Activated CD4-positive, alpha-beta T cell treated with anti-CD3 and anti-CD28 coated beads for 36 hours (primary cell): ENCODE measurements at regions not wholly inside any gene's neighbourhood (a gene's known extent, or its start where the extent isn't known, plus 50 kb on each side); places are given as distances from the start of the nearest gene placed in this dataset.

Source experiments
- ATAC-seq: fragments of 200-7000 bp; cut with Tn5 transposase; one replicate; pipeline ENCODE4 v1.10.0; 2021; ENCODE audit warnings: mild to moderate bottlenecking, moderate library complexity
- CTCF ChIA-PET: fragments of 350-600 bp; sonication (Branson Sonifier 250); formaldehyde crosslinking; loops from one replicate; lab custom pipeline; 2021; ENCODE audit warnings: antibody characterized with exemption; lab: Charles Lee
- POLR2A ChIA-PET: fragments of 350-600 bp; sonication (Branson Sonifier 250); formaldehyde crosslinking; loops from one replicate; lab custom pipeline; 2021; ENCODE audit warnings: antibody characterized with exemption, inconsistent platforms; lab: Charles Lee
- DNase-seq: peaks from one replicate; pipeline ENCODE4 v3.0.0-alpha.2; 2020
- H3K27ac Mint-ChIP-seq: one replicate; pipeline ENCODE4 v1.8.0; 2021; ENCODE audit warnings: mixed read lengths
- H3K27me3 Mint-ChIP-seq: one replicate; pipeline ENCODE4 v1.8.0; 2021; ENCODE audit warnings: mixed read lengths
- H3K36me3 Mint-ChIP-seq: one replicate; pipeline ENCODE4 v1.8.0; 2021; ENCODE audit warnings: low read depth, mixed read lengths
- H3K4me1 Mint-ChIP-seq: one replicate; pipeline ENCODE4 v1.8.0; 2021; ENCODE audit warnings: mixed read lengths
- H3K4me3 Mint-ChIP-seq: one replicate; pipeline ENCODE4 v1.8.0; 2021; ENCODE audit warnings: mild to moderate bottlenecking, moderate library complexity, mixed read lengths
- H3K9me3 Mint-ChIP-seq: one replicate; pipeline ENCODE4 v1.8.0; 2021; ENCODE audit warnings: low read depth, mixed read lengths
- intact Hi-C, 2 experiments: fragments of 100-400 bp; cut with DNase I in 1 of 2; cut with micrococcal nuclease in 1 of 2; formaldehyde crosslinking; loops; one replicate each; pipeline versions ENCODE4 v1.14.2 to v1.15.1; 2022 to 2024; cut with DNase I, micrococcal nuclease

GRCh38 chr9:134553061-134553891 is 88.3 kb upstream of the COL5A1 start:
- Mint-ChIP-seq H3K27me3 (peaks cover 10% of the 10 kb centered on the region), H3K4me1 (no peaks in the 10 kb centered on the region), H3K36me3 (no peaks in the 10 kb centered on the region), H3K9me3 (no peaks in the 10 kb centered on the region), H3K27ac (no peak overlapping the region), H3K4me3 (no peak overlapping the region)
- ChIA-PET POLR2A (no interaction called here), CTCF (interaction anchor here (0.8 kb wide), 1 partner anchor 1178 kb away, joined by 3 read pairs; no protein-coding TSS in a partner anchor)
- no peak for DNase-seq
- intact Hi-C loops: loop anchor here in 1 of 2 experiments (5.0 kb wide), 1 partner anchor 106 kb away; no protein-coding TSS in a partner anchor
- no peak for ATAC-seq

GRCh38 chr9:134553996-134554372 is 87.6 kb upstream of the COL5A1 start:
- no peaks in the 10 kb centered on the region for H3K9me3 Mint-ChIP-seq
- H3K27ac Mint-ChIP-seq: no peak overlapping the region
- DNase-seq (no peak), ATAC-seq (no peak)
- H3K4me3 Mint-ChIP-seq: no peak overlapping the region
- ChIA-PET CTCF (no interaction called here), POLR2A (no interaction called here)
- H3K4me1 Mint-ChIP-seq: no peaks in the 10 kb centered on the region
- H3K27me3 Mint-ChIP-seq: peaks cover 11% of the 10 kb centered on the region
- H3K36me3 Mint-ChIP-seq: no peaks in the 10 kb centered on the region
- intact Hi-C loops: loop anchor here in 1 of 2 experiments (5.0 kb wide), 1 partner anchor 107 kb away; no protein-coding TSS in a partner anchor

- Mint-ChIP-seq H3K4me3 (no peak overlapping the region), H3K27me3 (peaks cover 12% of the 10 kb centered on the region), H3K9me3 (no peaks in the 10 kb centered on the region), H3K27ac (no peak overlapping the region), H3K4me1 (no peaks in the 10 kb centered on the region), H3K36me3 (no peaks in the 10 kb centered on the region)
- POLR2A ChIA-PET: no interaction called here
- intact Hi-C loops: loop anchor here in 1 of 2 experiments (5.0 kb wide), 1 partner anchor 107 kb away; no protein-coding TSS in a partner anchor
- DNase-seq: no peak
- ATAC-seq: no peak
- CTCF ChIA-PET: no interaction called here
Observed at GRCh38 chr9:134554373-134555093, 87.1 kb upstream of the COL5A1 start.

GRCh38 chr9:134555094-134555650 is 86.4 kb upstream of the COL5A1 start:
- Mint-ChIP-seq H3K4me3 (no peak overlapping the region), H3K9me3 (no peaks in the 10 kb centered on the region), H3K4me1 (no peaks in the 10 kb centered on the region), H3K27me3 (peaks cover 12% of the 10 kb centered on the region), H3K27ac (no peak overlapping the region), H3K36me3 (no peaks in the 10 kb centered on the region)
- intact Hi-C loops: no loop called here
- ChIA-PET CTCF (no interaction called here), POLR2A (no interaction called here)
- DNase-seq (no peak), ATAC-seq (no peak)

GRCh38 chr9:134556531-134557068 is 85.0 kb upstream of the COL5A1 start:
- ChIA-PET CTCF (no interaction called here), POLR2A (no interaction called here)
- DNase-seq (no peak), ATAC-seq (no peak)
- H3K9me3 Mint-ChIP-seq: no peaks in the 10 kb centered on the region
- H3K4me3 Mint-ChIP-seq: no peak overlapping the region
- peaks cover 6% of the 10 kb centered on the region for H3K27me3 Mint-ChIP-seq
- intact Hi-C loops: no loop called here
- H3K36me3 Mint-ChIP-seq: no peaks in the 10 kb centered on the region
- H3K4me1 Mint-ChIP-seq: peaks cover 2% of the 10 kb centered on the region
- no peak overlapping the region for H3K27ac Mint-ChIP-seq

GRCh38 chr9:134557331-134557730 is 84.3 kb upstream of the COL5A1 start:
- H3K36me3 Mint-ChIP-seq: no peaks in the 10 kb centered on the region
- CTCF ChIA-PET: no interaction called here
- DNase-seq: no peak
- POLR2A ChIA-PET: no interaction called here
- intact Hi-C loops: no loop called here
- H3K27ac Mint-ChIP-seq: no peak overlapping the region
- no peak for ATAC-seq
- peaks cover 1% of the 10 kb centered on the region for H3K27me3 Mint-ChIP-seq
- no peak overlapping the region for H3K4me3 Mint-ChIP-seq
- peaks cover 2% of the 10 kb centered on the region for H3K4me1 Mint-ChIP-seq
- H3K9me3 Mint-ChIP-seq: no peaks in the 10 kb centered on the region

- Mint-ChIP-seq H3K36me3 (no peaks in the 10 kb centered on the region), H3K4me1 (peaks cover 2% of the 10 kb centered on the region), H3K27ac (no peak overlapping the region), H3K4me3 (no peak overlapping the region), H3K9me3 (no peaks in the 10 kb centered on the region), H3K27me3 (peaks cover 1% of the 10 kb centered on the region)
- intact Hi-C loops: no loop called here
- ChIA-PET CTCF (no interaction called here), POLR2A (no interaction called here)
- no peak for ATAC-seq
- no peak for DNase-seq
Observed at GRCh38 chr9:134558124-134558905, 83.3 kb upstream of the COL5A1 start.

GRCh38 chr9:134559013-134559412 is 82.6 kb upstream of the COL5A1 start:
- peaks cover 2% of the 10 kb centered on the region for H3K4me1 Mint-ChIP-seq
- no peak overlapping the region for H3K27ac Mint-ChIP-seq
- DNase-seq (no peak), ATAC-seq (no peak)
- POLR2A ChIA-PET: no interaction called here
- intact Hi-C loops: no loop called here
- H3K36me3 Mint-ChIP-seq: no peaks in the 10 kb centered on the region
- CTCF ChIA-PET: no interaction called here
- no peaks in the 10 kb centered on the region for H3K9me3 Mint-ChIP-seq
- peaks cover 1% of the 10 kb centered on the region for H3K27me3 Mint-ChIP-seq
- H3K4me3 Mint-ChIP-seq: no peak overlapping the region

- no peak for DNase-seq
- POLR2A ChIA-PET: no interaction called here
- H3K27me3 Mint-ChIP-seq: peaks cover 1% of the 10 kb centered on the region
- H3K4me1 Mint-ChIP-seq: peaks cover 2% of the 10 kb centered on the region
- ATAC-seq: no peak
- CTCF ChIA-PET: no interaction called here
- no peak overlapping the region for H3K4me3 Mint-ChIP-seq
- H3K36me3 Mint-ChIP-seq: no peaks in the 10 kb centered on the region
- no peak overlapping the region for H3K27ac Mint-ChIP-seq
- intact Hi-C loops: no loop called here
- H3K9me3 Mint-ChIP-seq: no peaks in the 10 kb centered on the region
Observed at GRCh38 chr9:134560206-134560605, 81.4 kb upstream of the COL5A1 start.

- peaks cover 2% of the 10 kb centered on the region for H3K4me1 Mint-ChIP-seq
- H3K9me3 Mint-ChIP-seq: no peaks in the 10 kb centered on the region
- H3K4me3 Mint-ChIP-seq: no peak overlapping the region
- ATAC-seq (no peak), DNase-seq (no peak)
- intact Hi-C loops: no loop called here
- POLR2A ChIA-PET: no interaction called here
- H3K27ac Mint-ChIP-seq: no peak overlapping the region
- peaks cover 1% of the 10 kb centered on the region for H3K27me3 Mint-ChIP-seq
- CTCF ChIA-PET: no interaction called here
- H3K36me3 Mint-ChIP-seq: no peaks in the 10 kb centered on the region
Observed at GRCh38 chr9:134560654-134561053, 80.9 kb upstream of the COL5A1 start.
